Loucy (cell line): ENCODE measurements at regions not wholly inside any gene's neighbourhood (a gene's known extent, or its start where the extent isn't known, plus 50 kb on each side); places are given as distances from the start of the nearest gene placed in this dataset.

Experiments used
- H2AFZ ChIP-seq: fragments of 200-600 bp; sonication (generic); 2 replicates; pipeline ENCODE4 v1.6.0; 2016; ENCODE audit warnings: antibody characterized with exemption, mild to moderate bottlenecking, low read length, moderate library complexity
- H3F3A ChIP-seq: fragments of 200-600 bp; 2 replicates; pipeline ENCODE4 v1.6.0; 2016; ENCODE audit warnings: antibody characterized with exemption, low read depth, mild to moderate bottlenecking
- H3K27me3 ChIP-seq: fragments of 200-600 bp; sonication (generic); 2 replicates; pipeline ENCODE4 v1.6.1; 2014; ENCODE audit warnings: low read length, mild to moderate bottlenecking; ENCODE audit not compliant: insufficient read depth, poor library complexity, severe bottlenecking
- H3K36me3 ChIP-seq: fragments of 200-600 bp; sonication (generic); 2 replicates; pipeline ENCODE4 v1.6.1; 2016; ENCODE audit warnings: low read length; ENCODE audit not compliant: insufficient read depth
- H3K4me1 ChIP-seq: fragments of 200-600 bp; sonication (generic); 2 replicates; pipeline ENCODE4 v1.5.1; 2014; ENCODE audit warnings: low read length, mild to moderate bottlenecking; ENCODE audit not compliant: insufficient read depth, poor library complexity, severe bottlenecking
- H3K4me2 ChIP-seq: fragments of 200-600 bp; sonication (generic); 2 replicates; pipeline ENCODE4 v1.6.0; 2014; ENCODE audit warnings: antibody characterized with exemption, low read length, low read depth, mild to moderate bottlenecking; ENCODE audit not compliant: poor library complexity, severe bottlenecking
- H3K4me3 ChIP-seq: fragments of 200-600 bp; sonication (generic); 2 replicates; pipeline ENCODE4 v1.5.1; 2014; ENCODE audit warnings: low read length, mild to moderate bottlenecking, mixed read lengths; ENCODE audit not compliant: poor library complexity, severe bottlenecking
- H3K79me2 ChIP-seq: fragments of 200-600 bp; sonication (generic); 2 replicates; pipeline ENCODE4 v1.6.1; 2014; ENCODE audit warnings: low read length; ENCODE audit not compliant: insufficient read depth
- H3K9ac ChIP-seq: fragments of 200-600 bp; sonication (generic); 2 replicates; pipeline ENCODE4 v1.6.0; 2014; ENCODE audit warnings: mild to moderate bottlenecking, low read depth, low read length, moderate library complexity; ENCODE audit not compliant: poor library complexity, severe bottlenecking
- H3K9me2 ChIP-seq: fragments of 200-600 bp; sonication (generic); replicated peaks from 2 replicates; pipeline ENCODE4 v1.6.1; 2016; ENCODE audit warnings: low read depth, low read length, mixed read lengths
- H3K9me3 ChIP-seq: fragments of 200-600 bp; sonication (generic); 2 replicates; pipeline ENCODE4 v1.6.1; 2014; ENCODE audit warnings: mild to moderate bottlenecking, antibody characterized with exemption, low read length, low read depth; ENCODE audit not compliant: insufficient read depth
- H4K20me1 ChIP-seq: fragments of 200-600 bp; sonication (generic); 2 replicates; pipeline ENCODE4 v1.6.0; 2014; ENCODE audit warnings: antibody characterized with exemption, low read length, mild to moderate bottlenecking; ENCODE audit not compliant: insufficient read depth, poor library complexity, severe bottlenecking
- CTCF ChIP-seq: fragments of 200-600 bp; sonication (generic); conservative IDR thresholded peaks from 2 replicates; pipeline ENCODE4 v1.5.1; 2014; ENCODE audit warnings: mild to moderate bottlenecking, antibody characterized with exemption, low read length
- EZH2phosphoT487 ChIP-seq: fragments of 200-600 bp; IDR thresholded peaks from 2 replicates; pipeline ENCODE4 v1.6.1; 2018; ENCODE audit warnings: antibody characterized with exemption, mild to moderate bottlenecking, moderate library complexity, borderline replicate concordance

DNA sequence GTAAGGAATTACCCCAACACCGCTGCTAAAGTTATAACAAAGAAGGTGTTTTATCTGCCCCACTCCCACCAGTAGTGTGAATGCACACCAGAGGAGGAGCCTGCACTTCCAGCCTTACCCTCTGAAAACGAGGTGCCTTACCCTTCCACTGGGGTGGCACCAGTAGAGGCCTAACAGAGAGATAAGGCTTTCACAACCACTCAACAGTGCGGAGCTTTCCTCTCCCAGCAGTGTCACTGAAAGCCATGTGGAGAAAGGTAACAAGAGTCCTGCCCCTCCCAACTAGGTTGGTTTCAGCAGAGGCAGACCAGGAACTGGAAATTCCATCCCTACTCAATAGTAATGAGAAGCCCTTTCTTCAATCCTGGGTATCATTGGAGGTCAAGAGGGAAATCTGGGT, 539.2 kb downstream of the VGLL3 start:
- Histone ChIP-seq H3K9ac (no peak overlapping the region), H3K4me1 (no peaks in the 10 kb centered on the region), H3F3A (no peaks in the 10 kb centered on the region), H2AFZ (no peak overlapping the region), H4K20me1 (no peaks in the 10 kb centered on the region), H3K9me3 (no peaks in the 10 kb centered on the region), H3K36me3 (no peaks in the 10 kb centered on the region), H3K4me3 (no peak overlapping the region), H3K27me3 (no peaks in the 10 kb centered on the region), H3K9me2 (no peaks in the 10 kb centered on the region), H3K4me2 (no peak overlapping the region), H3K79me2 (no peaks in the 10 kb centered on the region)
- no peak for TF ChIP-seq CTCF
- no peak for TF ChIP-seq EZH2phosphoT487

- Histone ChIP-seq H4K20me1 (no peaks in the 10 kb centered on the region), H2AFZ (no peak overlapping the region), H3K9ac (no peak overlapping the region), H3F3A (no peaks in the 10 kb centered on the region), H3K27me3 (no peaks in the 10 kb centered on the region), H3K36me3 (no peaks in the 10 kb centered on the region), H3K4me1 (no peaks in the 10 kb centered on the region), H3K9me3 (no peaks in the 10 kb centered on the region), H3K4me3 (no peak overlapping the region), H3K4me2 (no peak overlapping the region), H3K9me2 (no peaks in the 10 kb centered on the region), H3K79me2 (no peaks in the 10 kb centered on the region)
- no peak for TF ChIP-seq CTCF
Measured at GRCh38 chr3:86438544-86438943, 552.4 kb downstream of the VGLL3 start.

DNA sequence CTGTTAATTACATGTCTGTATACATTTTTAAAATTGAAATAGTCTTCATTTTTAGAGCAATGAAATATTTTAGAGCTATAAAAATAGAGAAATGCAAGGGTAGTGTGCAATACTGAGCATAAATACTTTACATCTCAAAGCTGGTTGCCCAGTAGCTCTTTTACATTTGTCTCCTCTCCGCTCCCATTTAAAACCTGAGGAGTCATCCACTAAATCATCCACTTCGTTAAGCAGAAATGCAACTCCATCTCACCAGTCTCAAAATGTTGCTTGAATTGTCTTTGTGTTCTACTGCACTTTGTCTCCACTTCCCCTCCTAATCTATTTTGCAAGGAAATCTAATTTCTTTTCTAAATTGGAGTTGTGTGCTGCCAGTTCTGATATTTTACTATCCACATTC, 563.6 kb downstream of the VGLL3 start:
- no peak overlapping the region for H3K4me3 ChIP-seq
- no peaks in the 10 kb centered on the region for H4K20me1 ChIP-seq
- H3F3A ChIP-seq, result no peaks in the 10 kb centered on the region
- H3K9me3 ChIP-seq, result no peaks in the 10 kb centered on the region
- TF ChIP-seq CTCF (no peak), EZH2phosphoT487 (no peak)
- no peak overlapping the region for H3K9ac ChIP-seq
- H3K36me3 ChIP-seq, result no peaks in the 10 kb centered on the region
- H2AFZ ChIP-seq, result no peak overlapping the region
- no peaks in the 10 kb centered on the region for H3K9me2 ChIP-seq
- H3K27me3 ChIP-seq, result no peaks in the 10 kb centered on the region
- no peaks in the 10 kb centered on the region for H3K79me2 ChIP-seq
- no peak overlapping the region for H3K4me2 ChIP-seq
- H3K4me1 ChIP-seq, result no peaks in the 10 kb centered on the region
